ENCODE measurements at regions not wholly inside any gene's neighbourhood (a gene's known extent, or its start where the extent isn't known, plus 50 kb on each side); places are given as distances from the start of the nearest gene placed in this dataset.

- no peak for TF ChIP-seq E2F4 (IDR thresholded peaks at IDR 0.05; ENCODE audit: low read depth, low read length)
- TF ChIP-seq NFIC (IDR thresholded peaks at IDR 0.05; ENCODE audit: low read depth, low read length), result no peak
- no peak for TF ChIP-seq CBX3 (IDR thresholded peaks at IDR 0.05; ENCODE audit: borderline replicate concordance, low read depth)
- TF ChIP-seq SIX5 (IDR thresholded peaks at IDR 0.05; ENCODE audit: low read depth, low read length, severe bottlenecking), result no peak
- 0 out of 2 replicates have a peak, but pooled peaks have one; percentile 49 for TF ChIP-seq CHD2 (IDR thresholded peaks at IDR 0.05; ENCODE audit: borderline replicate concordance, low read depth, low read length)
- no peak for TF ChIP-seq PRDM15 (CRISPR knock-in tag; IDR thresholded peaks at IDR 0.05)
- no peak for TF ChIP-seq RFX5 (IDR thresholded peaks at IDR 0.05; ENCODE audit: low read depth, low read length)
- no peak for TF ChIP-seq YBX1 (IDR thresholded peaks at IDR 0.05)
- TF ChIP-seq RBBP5 (conservative IDR thresholded peaks at IDR 0.05), result no peak
- 0 out of 2 replicates have a peak, but pooled peaks have one; percentile 21 for TF ChIP-seq NKRF (conservative IDR thresholded peaks at IDR 0.05)
- TF ChIP-seq ASH2L (IDR thresholded peaks at IDR 0.05; ENCODE audit: borderline replicate concordance, low read depth), result no peak; the same call in 1 of the 2 replicates
- no peak for TF ChIP-seq ZBTB4 (CRISPR knock-in tag; IDR thresholded peaks at IDR 0.05)
- TF ChIP-seq SREBF2 (IDR thresholded peaks at IDR 0.05; ENCODE audit: low read length), result no peak
- TF ChIP-seq IRF4 (IDR thresholded peaks at IDR 0.05; ENCODE audit: low read depth, low read length), result peak; percentile 100
- no peak for TF ChIP-seq POLR2AphosphoS5 (IDR thresholded peaks at IDR 0.05; ENCODE audit: low read length)
- peak; percentile 97 for TF ChIP-seq MLLT1 (IDR thresholded peaks at IDR 0.05)
These were observed 187.9 kb downstream of the PALM2AKAP2 start (continued) for GRCh38 chr9:109967651-109968642.
